Keratinocyte (primary cell): ENCODE measurements at regions not wholly inside any gene's neighbourhood (a gene's known extent, or its start where the extent isn't known, plus 50 kb on each side); places are given as distances from the start of the nearest gene placed in this dataset.

ENCODE experiments used
- DNase-seq: peaks from one replicate; pipeline ENCODE4 v3.0.0-alpha.2; 2011; ENCODE audit warnings: low read depth, missing footprints, low spot score
- FAIRE-seq: peaks from 2 replicates; lab custom pipeline; 2011; peaks lifted over from hg19 to GRCh38; lab: Jason Lieb, UNC
- H2AFZ ChIP-seq: 2 replicates; pipeline ENCODE4 v1.6.0; 2012; ENCODE audit warnings: low read length, control low read depth, inconsistent platforms; ENCODE audit not compliant: control insufficient read depth
- H3K27ac ChIP-seq: 2 replicates; pipeline ENCODE4 v1.5.1; 2011; ENCODE audit warnings: low read length; ENCODE audit not compliant: control insufficient read depth, insufficient read depth
- H3K27me3 ChIP-seq: 3 replicates; pipeline ENCODE4 v1.6.0; 2011; ENCODE audit warnings: low read length; ENCODE audit not compliant: control insufficient read depth, insufficient read depth; ENCODE audit errors: extremely low read depth
- H3K36me3 ChIP-seq, 2 experiments: 2 replicates in 1 of 2; 3 replicates in 1 of 2; pipeline ENCODE4 v1.5.1; 2011; ENCODE audit warnings: low read length in 2 of 2, mild to moderate bottlenecking in 1 of 2; ENCODE audit not compliant: control insufficient read depth in 2 of 2, insufficient read depth in 2 of 2; ENCODE audit errors: extremely low read depth in 1 of 2
- H3K4me1 ChIP-seq: 3 replicates; pipeline ENCODE4 v1.5.1; 2011; ENCODE audit warnings: low read length; ENCODE audit not compliant: control insufficient read depth, insufficient read depth; ENCODE audit errors: extremely low read depth
- H3K4me2 ChIP-seq: 3 replicates; pipeline ENCODE4 v1.6.0; 2011; ENCODE audit warnings: low read depth, low read length; ENCODE audit not compliant: control insufficient read depth, insufficient read depth; ENCODE audit errors: extremely low read depth
- H3K4me3 ChIP-seq, 3 experiments: fragments of 200-600 bp in 1 of 3; sonication (generic) in 1 of 3; 2 replicates in 2 of 3; 3 replicates in 1 of 3; pipeline ENCODE4 v1.5.1; 2011 to 2016; ENCODE audit warnings: low read length in 3 of 3, mild to moderate bottlenecking in 3 of 3, control low read depth in 2 of 3, inconsistent platforms in 1 of 3, low read depth in 1 of 3, mixed read lengths in 1 of 3, mixed run types in 1 of 3, moderate library complexity in 1 of 3; ENCODE audit not compliant: control insufficient read depth in 2 of 3, insufficient read depth in 2 of 3; ENCODE audit errors: extremely low read depth in 1 of 3
- H3K79me2 ChIP-seq: 2 replicates; pipeline ENCODE4 v1.6.0; 2012; ENCODE audit warnings: low read length; ENCODE audit not compliant: control insufficient read depth, insufficient read depth
- H3K9ac ChIP-seq: 3 replicates; pipeline ENCODE4 v1.6.0; 2011; ENCODE audit warnings: low read length; ENCODE audit not compliant: control insufficient read depth, insufficient read depth; ENCODE audit errors: extremely low read depth
- H3K9me1 ChIP-seq: 3 replicates; pipeline ENCODE4 v1.6.0; 2011; ENCODE audit warnings: low read length; ENCODE audit not compliant: control insufficient read depth, insufficient read depth; ENCODE audit errors: extremely low read depth
- H3K9me3 ChIP-seq: 2 replicates; pipeline ENCODE4 v1.5.1; 2012; ENCODE audit warnings: low read depth, low read length; ENCODE audit not compliant: control insufficient read depth
- H4K20me1 ChIP-seq: 3 replicates; pipeline ENCODE4 v1.6.0; 2011; ENCODE audit warnings: low read length; ENCODE audit not compliant: control insufficient read depth, insufficient read depth; ENCODE audit errors: extremely low read depth
- EZH2 ChIP-seq: IDR thresholded peaks from one replicate; pipeline ENCODE4 v1.6.1; 2012; ENCODE audit warnings: inconsistent platforms, mild to moderate bottlenecking, low read length, moderate library complexity
- dilution Hi-C: fragments of 300-500 bp; cut with MboI; formaldehyde crosslinking; loops from one replicate; pipeline ENCODE4 v1.7.0; 2020; ENCODE audit warnings: low sequenced_read_pairs; ENCODE audit not compliant: extremely low pct_ligation_motif_present
- TF ChIP-seq, protein P1 (sequence below), 3 experiments: IDR thresholded peaks in 1 of 3; conservative IDR thresholded peaks in 1 of 3; optimal IDR thresholded peaks in 1 of 3; 2 replicates in 2 of 3; 3 replicates in 1 of 3; pipeline versions ENCODE3 to v1.5.1; 2011; ENCODE audit warnings: low read length in 3 of 3, mild to moderate bottlenecking in 3 of 3, moderate library complexity in 2 of 3, control low read depth in 1 of 3, inconsistent platforms in 1 of 3; ENCODE audit not compliant: insufficient read depth in 2 of 3; ENCODE audit errors: extremely low read depth in 1 of 3

DNA sequence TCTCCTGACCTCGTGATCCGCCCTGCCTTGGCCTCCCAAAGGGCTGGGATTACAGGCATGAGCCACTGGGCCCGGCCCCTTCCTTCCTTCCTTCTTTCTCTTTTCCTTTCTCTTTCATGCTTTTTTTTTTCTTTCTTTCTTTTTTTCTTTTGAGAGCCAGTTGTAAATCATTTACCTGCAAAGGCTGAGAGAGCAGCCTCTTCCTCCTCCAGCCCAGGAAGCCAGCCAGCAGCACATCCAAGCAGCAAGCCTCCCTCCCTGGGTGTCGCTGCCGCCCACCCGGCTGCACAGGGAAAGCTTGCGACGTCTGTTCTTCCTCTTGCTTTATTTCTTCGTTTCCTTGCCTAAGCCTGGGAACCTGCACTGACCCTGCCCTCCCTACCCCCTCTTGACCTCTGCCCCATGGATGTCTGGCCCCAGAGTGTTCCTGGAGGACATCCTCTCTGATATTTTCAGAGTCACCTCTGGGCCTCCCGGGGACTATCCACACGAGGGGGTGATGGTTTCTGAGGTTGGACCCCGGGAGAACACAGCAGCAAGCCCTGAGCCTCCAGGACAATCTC lies 62.8 kb upstream of the MYL10 start:
- no peak overlapping the region for H3K4me3 ChIP-seq
- H3K9me1 ChIP-seq, result no peaks in the 10 kb centered on the region
- H2AFZ ChIP-seq, result no peak overlapping the region
- DNase-seq (no peak), FAIRE-seq (no peak)
- no peaks in the 10 kb centered on the region for H3K79me2 ChIP-seq
- H3K9me3 ChIP-seq, result no peaks in the 10 kb centered on the region
- H4K20me1 ChIP-seq, result no peaks in the 10 kb centered on the region
- no peak overlapping the region for H3K4me2 ChIP-seq
- no peaks in the 10 kb centered on the region for H3K36me3 ChIP-seq
- H3K27me3 ChIP-seq, result peaks cover 18% of the 10 kb centered on the region
- dilution Hi-C loops, result no loop called here
- no peak overlapping the region for H3K27ac ChIP-seq
- H3K4me1 ChIP-seq, result peaks cover 4% of the 10 kb centered on the region
- TF ChIP-seq, protein P1, sequence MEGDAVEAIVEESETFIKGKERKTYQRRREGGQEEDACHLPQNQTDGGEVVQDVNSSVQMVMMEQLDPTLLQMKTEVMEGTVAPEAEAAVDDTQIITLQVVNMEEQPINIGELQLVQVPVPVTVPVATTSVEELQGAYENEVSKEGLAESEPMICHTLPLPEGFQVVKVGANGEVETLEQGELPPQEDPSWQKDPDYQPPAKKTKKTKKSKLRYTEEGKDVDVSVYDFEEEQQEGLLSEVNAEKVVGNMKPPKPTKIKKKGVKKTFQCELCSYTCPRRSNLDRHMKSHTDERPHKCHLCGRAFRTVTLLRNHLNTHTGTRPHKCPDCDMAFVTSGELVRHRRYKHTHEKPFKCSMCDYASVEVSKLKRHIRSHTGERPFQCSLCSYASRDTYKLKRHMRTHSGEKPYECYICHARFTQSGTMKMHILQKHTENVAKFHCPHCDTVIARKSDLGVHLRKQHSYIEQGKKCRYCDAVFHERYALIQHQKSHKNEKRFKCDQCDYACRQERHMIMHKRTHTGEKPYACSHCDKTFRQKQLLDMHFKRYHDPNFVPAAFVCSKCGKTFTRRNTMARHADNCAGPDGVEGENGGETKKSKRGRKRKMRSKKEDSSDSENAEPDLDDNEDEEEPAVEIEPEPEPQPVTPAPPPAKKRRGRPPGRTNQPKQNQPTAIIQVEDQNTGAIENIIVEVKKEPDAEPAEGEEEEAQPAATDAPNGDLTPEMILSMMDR (optimal IDR thresholded peaks at IDR 0.05 in 1 of 3, IDR thresholded peaks at IDR 0.05 in 1 of 3, conservative IDR thresholded peaks at IDR 0.05 in 1 of 3; ENCODE audit: extremely low read depth in 1 of 3, insufficient read depth in 2 of 3, low read length in 3 of 3), result no peak
- no peak for TF ChIP-seq EZH2
- H3K9ac ChIP-seq, result no peak overlapping the region

DNA sequence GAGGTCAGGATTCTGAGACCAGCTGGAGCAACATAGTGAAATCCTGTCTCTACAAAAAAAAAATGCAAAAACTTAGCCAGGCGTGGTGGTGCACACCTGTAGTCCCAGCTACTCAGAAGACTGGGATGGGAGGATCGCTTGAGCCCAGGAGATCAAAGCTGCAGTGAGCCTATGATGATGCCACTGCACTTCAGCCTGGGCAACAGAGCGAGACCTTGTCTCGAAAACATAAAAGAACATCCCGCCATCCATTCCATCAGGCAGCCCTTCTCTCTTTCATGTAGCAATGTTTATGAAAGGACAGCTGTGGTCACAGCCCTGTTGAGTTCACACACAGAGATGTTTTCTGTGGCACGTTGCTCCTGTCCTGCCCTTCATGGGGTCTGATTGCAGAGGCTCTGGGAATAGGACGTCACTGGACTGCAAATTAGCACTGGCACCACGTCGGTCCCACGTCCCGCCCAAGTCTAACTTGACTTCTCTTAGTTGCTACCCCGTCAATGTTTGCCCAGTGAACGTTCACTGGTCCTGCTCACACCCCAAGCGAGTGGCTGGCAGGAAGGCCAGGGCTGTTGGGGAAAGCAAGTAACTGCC lies 64.5 kb upstream of the MYL10 start:
- no peak for FAIRE-seq
- dilution Hi-C loops, result no loop called here

More for the DNA sequence above, 64.5 kb upstream of the MYL10 start:
- no peaks in the 10 kb centered on the region for H3K9me1 ChIP-seq
- TF ChIP-seq, protein P1 (optimal IDR thresholded peaks at IDR 0.05 in 1 of 3, IDR thresholded peaks at IDR 0.05 in 1 of 3, conservative IDR thresholded peaks at IDR 0.05 in 1 of 3; ENCODE audit: extremely low read depth in 1 of 3, insufficient read depth in 2 of 3, low read length in 3 of 3), result no peak
- no peak for TF ChIP-seq EZH2
- no peak overlapping the region for H3K4me3 ChIP-seq
- no peaks in the 10 kb centered on the region for H3K36me3 ChIP-seq
- no peak for DNase-seq
- H3K9me3 ChIP-seq, result no peaks in the 10 kb centered on the region
- no peaks in the 10 kb centered on the region for H3K4me1 ChIP-seq
- H3K9ac ChIP-seq, result no peak overlapping the region
- no peak overlapping the region for H2AFZ ChIP-seq
- H3K79me2 ChIP-seq, result no peaks in the 10 kb centered on the region
- H4K20me1 ChIP-seq, result no peaks in the 10 kb centered on the region
- no peak overlapping the region for H3K4me2 ChIP-seq
- no peak overlapping the region for H3K27ac ChIP-seq
- H3K27me3 ChIP-seq, result peaks cover 17% of the 10 kb centered on the region
